NCI-H1092 treated with DMSO at 0.1 percent for 48 hours (cell line): ENCODE measurements at regions not wholly inside any gene's neighbourhood (a gene's known extent, or its start where the extent isn't known, plus 50 kb on each side); places are given as distances from the start of the nearest gene placed in this dataset.

Source experiments
- DNase-seq: peaks from one replicate; lab custom pipeline; 2025; lab: John Stamatoyannopoulos, UW

DNA sequence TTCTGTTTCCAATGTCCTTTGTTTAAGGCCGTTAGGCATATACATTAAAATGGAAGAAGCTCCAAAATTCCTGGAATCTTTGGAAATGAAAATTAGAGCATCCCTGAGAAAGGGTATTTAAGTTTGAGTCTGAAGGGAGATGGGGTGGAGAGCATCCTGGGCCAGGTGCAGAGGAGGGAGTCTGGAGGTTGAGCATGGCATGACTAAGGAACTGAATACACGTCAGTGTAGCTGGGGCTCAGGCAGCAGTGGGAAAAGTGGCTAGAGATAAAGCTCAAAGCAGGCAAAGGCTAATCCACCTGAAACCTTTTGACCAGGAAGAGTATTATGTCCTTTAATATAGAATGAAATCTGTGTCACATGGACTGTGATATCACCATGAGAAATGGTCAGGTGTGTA is 669.0 kb upstream of the RBFOX1 start:
- DNase-seq = no peak

DNA sequence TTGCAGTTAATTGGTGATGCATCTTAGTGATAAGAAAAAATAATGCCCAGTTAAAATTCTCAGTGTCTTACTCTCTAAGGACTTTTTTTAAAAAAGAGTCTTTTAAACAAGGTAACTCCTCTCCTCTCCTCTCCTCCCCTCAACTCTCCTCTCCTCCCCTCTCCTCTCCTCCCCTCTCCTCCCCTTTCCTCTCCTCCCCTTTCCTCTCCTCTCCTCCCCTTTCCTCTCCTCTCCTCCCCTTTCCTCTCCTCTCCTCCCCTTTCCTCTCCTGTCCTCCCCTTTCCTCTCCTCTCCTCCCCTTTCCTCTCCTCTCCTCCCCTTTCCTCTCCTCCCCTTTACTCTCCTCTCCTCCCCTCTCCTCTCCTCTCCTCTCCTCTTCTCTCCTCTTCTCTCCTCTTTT is 675.9 kb upstream of the RBFOX1 start:
- no peak for DNase-seq

GRCh38 chr16:6646891-6647290 is 685.8 kb upstream of the RBFOX1 start:
- no peak for DNase-seq

- DNase-seq = no peak
Observed at GRCh38 chr16:6645768-6646568, 686.7 kb upstream of the RBFOX1 start.

GRCh38 chr16:6644916-6645315 is 687.7 kb upstream of the RBFOX1 start:
- DNase-seq = no peak

- peak; percentile 22 for DNase-seq
Observed at GRCh38 chr16:6643080-6643686, 689.5 kb upstream of the RBFOX1 start.

DNA sequence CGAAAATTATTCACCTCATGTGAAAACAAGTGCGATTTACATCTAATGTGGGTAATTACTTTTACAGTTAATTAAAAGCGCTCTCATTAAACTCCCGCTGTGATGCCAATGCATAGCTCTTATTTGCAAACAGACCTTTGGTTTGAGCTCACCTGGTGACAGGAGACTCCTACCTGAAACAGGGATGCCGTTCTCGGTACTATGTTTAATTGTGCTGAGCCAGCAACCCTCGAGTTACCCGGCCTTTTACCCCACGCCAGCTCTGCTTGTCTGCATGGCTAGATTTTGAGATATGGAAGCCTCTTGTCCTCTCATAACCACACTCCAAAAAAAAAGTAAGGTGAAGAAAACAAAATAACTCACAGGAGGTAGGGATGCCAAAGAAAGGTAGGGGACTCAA is 690.4 kb upstream of the RBFOX1 start:
- no peak for DNase-seq

GRCh38 chr16:6641091-6641490 is 691.6 kb upstream of the RBFOX1 start:
- no peak for DNase-seq

DNA sequence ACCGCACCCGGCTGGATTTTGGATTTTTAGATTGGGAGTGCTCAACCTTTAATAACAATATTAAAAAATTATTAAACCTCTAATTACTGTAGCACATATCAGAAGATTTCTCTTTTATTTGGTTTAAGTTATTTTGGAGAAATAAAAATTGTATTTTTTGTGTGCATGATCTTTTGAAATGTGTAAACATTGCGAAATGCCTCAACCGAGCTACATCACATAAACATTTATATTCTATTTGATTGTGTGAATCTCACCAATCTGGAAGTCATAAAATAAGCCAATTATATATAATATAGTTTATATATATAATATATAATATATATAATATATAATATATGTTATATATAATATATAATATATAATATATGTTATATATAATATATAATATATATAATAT is 696.2 kb upstream of the RBFOX1 start:
- DNase-seq = no peak

- DNase-seq = no peak
Observed at GRCh38 chr16:6634151-6634550, 698.5 kb upstream of the RBFOX1 start.

DNA sequence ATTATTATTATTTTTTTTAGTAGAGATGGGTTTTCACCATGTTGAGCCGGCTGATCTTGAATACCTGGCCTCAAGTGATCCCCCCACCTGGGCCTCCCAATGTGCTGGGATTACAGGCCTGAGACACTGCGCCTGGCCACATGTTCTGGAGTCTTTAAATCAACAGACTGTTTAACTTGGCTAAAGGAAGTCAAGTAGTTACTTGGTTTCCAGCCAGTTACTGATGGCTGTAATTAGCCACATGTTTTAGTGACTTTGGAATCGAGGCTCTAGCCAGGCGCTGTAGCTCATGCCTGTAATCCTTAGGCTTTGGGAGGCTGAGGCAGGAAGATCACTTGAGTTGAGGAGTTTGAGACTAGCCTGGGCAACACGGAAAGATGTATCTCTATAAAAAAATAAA is 699.2 kb upstream of the RBFOX1 start:
- no peak for DNase-seq

DNA sequence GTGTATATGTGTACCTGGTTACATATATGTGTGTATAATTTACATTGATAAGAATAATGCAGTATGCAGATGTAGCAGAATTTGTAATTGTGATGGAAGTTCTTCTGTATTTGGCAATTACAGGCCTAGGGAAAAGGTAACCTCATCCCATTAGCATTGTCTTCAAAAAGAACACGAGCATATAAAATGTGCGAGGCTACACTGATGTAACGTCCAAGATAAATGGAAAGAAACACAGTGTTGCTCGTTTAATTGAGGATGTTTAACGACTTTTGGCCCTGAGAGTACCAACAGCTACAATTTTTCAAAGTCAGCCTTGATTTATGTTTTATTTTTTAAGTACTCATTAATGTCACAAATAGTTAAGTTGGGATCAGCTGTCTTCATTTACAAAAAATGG is 703.5 kb upstream of the RBFOX1 start:
- DNase-seq = no peak

GRCh38 chr16:6625606-6626005 is 707.0 kb upstream of the RBFOX1 start:
- no peak for DNase-seq

GRCh38 chr16:6618874-6619273 is 713.8 kb upstream of the RBFOX1 start:
- DNase-seq = no peak

DNA sequence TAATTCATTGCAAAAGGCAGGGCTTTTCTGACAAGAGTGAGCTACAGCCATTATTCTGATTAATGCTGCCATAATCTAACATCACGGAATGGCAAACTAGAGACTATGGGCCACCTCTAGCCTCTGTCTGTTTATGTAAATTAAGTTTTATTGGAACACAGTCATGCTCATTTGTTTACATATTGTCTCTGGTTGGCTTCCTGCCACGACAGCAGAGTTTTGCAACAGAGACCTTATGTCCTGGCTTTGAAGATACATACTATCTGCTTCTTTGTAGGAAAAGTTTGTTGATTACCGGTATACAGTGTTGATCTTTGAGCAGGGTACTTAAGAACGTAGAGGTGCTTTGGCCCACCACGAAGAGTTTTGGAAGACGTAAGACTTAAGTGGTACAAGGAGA is 715.9 kb upstream of the RBFOX1 start:
- no peak for DNase-seq

DNA sequence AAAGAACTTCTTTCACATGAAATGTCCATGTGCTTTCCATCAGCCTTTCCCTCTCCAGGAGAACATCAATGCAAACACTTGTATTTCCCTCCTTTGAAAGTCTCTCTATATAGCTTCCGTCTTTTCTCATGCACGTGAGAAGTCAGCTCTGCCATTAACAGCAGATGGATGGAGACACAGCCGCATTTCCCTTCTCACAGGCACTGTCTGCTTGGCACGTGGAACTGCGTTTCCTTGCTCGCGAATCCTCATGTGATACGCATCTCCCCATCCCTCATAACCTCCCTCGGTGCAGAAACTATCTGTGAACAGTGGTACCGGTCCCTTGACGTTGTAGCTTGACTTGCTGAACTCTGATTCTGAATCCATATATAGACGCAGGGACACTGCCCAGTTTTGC is 717.0 kb upstream of the RBFOX1 start:
- DNase-seq = no peak

DNA sequence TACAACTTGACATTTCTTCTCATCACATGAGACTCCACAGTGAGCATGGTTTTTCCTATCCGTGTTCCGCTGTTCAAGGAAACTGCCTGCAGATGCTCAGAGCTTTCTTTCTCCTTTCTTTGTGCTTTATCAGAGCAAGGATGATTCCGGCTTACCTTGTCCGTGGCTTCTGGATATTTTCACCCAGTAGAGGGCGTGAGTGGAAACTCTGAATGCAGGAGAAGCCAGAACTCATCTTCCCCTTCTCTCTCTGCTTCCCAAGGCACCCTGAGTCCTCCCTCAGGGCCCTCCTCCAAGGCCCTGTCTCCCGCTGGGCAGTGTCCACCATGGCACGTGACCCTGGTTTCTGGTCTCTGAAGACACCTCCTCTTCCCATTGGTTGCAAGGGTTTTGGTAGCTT is 721.1 kb upstream of the RBFOX1 start:
- DNase-seq = no peak

DNA sequence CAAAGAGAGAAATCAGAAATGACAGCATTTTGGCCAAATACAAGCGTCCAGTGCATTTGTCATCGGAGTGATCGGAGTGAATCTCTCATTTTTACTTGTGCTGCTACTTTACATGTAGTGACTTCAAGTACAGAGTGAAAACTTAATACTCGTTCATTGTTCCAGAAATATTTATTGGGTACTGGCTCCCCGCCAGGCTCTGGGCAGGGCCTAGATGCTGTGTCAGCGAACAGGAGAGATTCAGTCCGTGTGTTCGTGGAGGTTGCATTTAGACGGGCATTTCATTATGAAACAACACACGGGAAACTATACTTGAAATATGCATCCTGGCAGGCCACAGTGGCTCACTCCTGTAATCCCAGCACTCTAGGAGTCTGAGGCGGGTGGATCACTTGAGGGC is 727.2 kb upstream of the RBFOX1 start:
- DNase-seq = no peak

DNA sequence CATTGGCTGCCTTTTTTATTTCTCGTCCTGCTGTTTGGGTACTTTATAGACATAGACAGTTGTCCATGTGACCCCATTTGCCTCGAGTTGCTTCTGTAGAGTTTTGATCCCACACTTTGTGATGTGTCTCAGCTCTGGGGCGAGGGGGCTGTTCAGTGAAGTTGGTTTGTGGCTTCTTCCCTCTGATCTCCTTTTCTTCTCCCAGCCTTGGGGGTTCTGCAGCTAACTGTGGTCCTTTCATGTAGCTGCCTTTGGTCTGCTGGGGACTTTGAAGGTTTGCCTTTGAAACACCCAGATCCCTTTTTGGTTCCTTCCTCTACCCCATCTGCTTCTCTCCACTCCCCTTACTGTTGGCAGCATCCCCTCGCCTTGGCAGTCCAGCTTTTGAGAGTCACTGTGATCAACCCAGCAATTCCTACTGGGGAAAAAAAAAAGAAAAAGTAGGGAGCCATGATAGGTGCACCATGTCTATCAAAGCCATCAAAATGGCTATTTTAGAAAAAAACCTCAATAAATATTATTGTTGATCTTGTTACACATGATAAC is 728.8 kb upstream of the RBFOX1 start:
- no peak for DNase-seq

- no peak for DNase-seq
Observed at GRCh38 chr16:6602405-6602804, 730.2 kb upstream of the RBFOX1 start.

DNA sequence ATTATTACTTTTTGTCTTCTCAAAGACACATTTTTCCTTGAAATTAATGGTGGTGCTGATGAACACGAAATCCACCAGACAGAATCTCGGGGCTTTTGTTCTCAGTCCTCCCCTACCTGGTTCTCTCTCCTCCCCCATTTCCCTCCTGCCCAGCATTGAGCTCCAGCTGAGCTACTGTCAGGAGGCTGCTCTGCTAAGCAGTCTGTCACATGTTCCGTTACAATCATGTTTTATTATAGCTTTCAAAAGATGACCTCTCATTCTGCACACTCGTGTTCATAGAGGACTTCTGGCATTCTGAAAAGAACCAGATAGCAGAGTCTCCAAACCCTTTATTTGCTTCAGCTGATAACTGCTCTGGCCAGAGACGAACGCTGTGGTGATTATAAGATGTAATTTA is 732.5 kb upstream of the RBFOX1 start:
- DNase-seq = no peak

- DNase-seq = no peak
Observed at GRCh38 chr16:6593799-6594198, 738.8 kb upstream of the RBFOX1 start.

- no peak for DNase-seq
Observed at GRCh38 chr16:6576606-6577005, 756.0 kb upstream of the RBFOX1 start.

- DNase-seq = no peak
Observed at GRCh38 chr16:6576113-6576512, 756.5 kb upstream of the RBFOX1 start.
